Mammary epithelial cell (primary cell): ENCODE measurements at regions not wholly inside any gene's neighbourhood (a gene's known extent, or its start where the extent isn't known, plus 50 kb on each side); places are given as distances from the start of the nearest gene placed in this dataset.

Experiments used
- CTCF ChIP-seq, 2 donors: IDR thresholded peaks in 1 of 2; conservative IDR thresholded peaks in 1 of 2; 2 replicates each; pipeline ENCODE4 v1.5.1; 2011 to 2012; ENCODE audit warnings: inconsistent platforms in 2 of 2, low read length in 2 of 2, mild to moderate bottlenecking in 2 of 2, control low read depth in 1 of 2, low read depth in 1 of 2; ENCODE audit not compliant: insufficient read depth in 1 of 2; ENCODE audit errors: extremely low read depth in 1 of 2
- EZH2 ChIP-seq: IDR thresholded peaks from 2 replicates; pipeline ENCODE4 v1.6.1; 2012; ENCODE audit warnings: low read length, inconsistent platforms, borderline replicate concordance

GRCh38 chr12:93151079-93151762, 222.1 kb upstream of the EEA1 start:
- TF ChIP-seq CTCF (conservative IDR thresholded peaks at IDR 0.05 in 1 of 2, IDR thresholded peaks at IDR 0.05 in 1 of 2; ENCODE audit: extremely low read depth in 1 of 2, insufficient read depth in 1 of 2, low read depth in 1 of 2, low read length in 2 of 2), result no peak
- no peak for TF ChIP-seq EZH2
